ENCODE measurements at regions not wholly inside any gene's neighbourhood (a gene's known extent, or its start where the extent isn't known, plus 50 kb on each side); places are given as distances from the start of the nearest gene placed in this dataset.

- TF ChIP-seq TRAFD1 (CRISPR knock-in tag; IDR thresholded peaks at IDR 0.05; ENCODE audit: borderline replicate concordance) (no peak), NPAS2 (CRISPR knock-in tag; IDR thresholded peaks at IDR 0.05; ENCODE audit: borderline replicate concordance) (no peak), TSC22D2 (CRISPR knock-in tag; IDR thresholded peaks at IDR 0.05; ENCODE audit: borderline replicate concordance) (no peak), ETV5 (CRISPR knock-in tag; IDR thresholded peaks at IDR 0.05; ENCODE audit: borderline replicate concordance) (no peak), MLX (CRISPR knock-in tag; IDR thresholded peaks at IDR 0.05) (no peak), ZNF263 (CRISPR knock-in tag; IDR thresholded peaks at IDR 0.05) (no peak), ADNP (CRISPR knock-in tag; IDR thresholded peaks at IDR 0.05) (no peak), U2AF2 (IDR thresholded peaks at IDR 0.05; ENCODE audit: low read depth, low read length) (no peak), ZNF770 (CRISPR knock-in tag; IDR thresholded peaks at IDR 0.05) (no peak), POLR2A (IDR thresholded peaks at IDR 0.05; ENCODE audit: insufficient read depth in 1 of 2, low read depth in 2 of 2, low read length in 2 of 2) (no peak), ZFAT (CRISPR knock-in tag; conservative IDR thresholded peaks at IDR 0.05) (no peak)
- TF ChIP-seq, protein P1, sequence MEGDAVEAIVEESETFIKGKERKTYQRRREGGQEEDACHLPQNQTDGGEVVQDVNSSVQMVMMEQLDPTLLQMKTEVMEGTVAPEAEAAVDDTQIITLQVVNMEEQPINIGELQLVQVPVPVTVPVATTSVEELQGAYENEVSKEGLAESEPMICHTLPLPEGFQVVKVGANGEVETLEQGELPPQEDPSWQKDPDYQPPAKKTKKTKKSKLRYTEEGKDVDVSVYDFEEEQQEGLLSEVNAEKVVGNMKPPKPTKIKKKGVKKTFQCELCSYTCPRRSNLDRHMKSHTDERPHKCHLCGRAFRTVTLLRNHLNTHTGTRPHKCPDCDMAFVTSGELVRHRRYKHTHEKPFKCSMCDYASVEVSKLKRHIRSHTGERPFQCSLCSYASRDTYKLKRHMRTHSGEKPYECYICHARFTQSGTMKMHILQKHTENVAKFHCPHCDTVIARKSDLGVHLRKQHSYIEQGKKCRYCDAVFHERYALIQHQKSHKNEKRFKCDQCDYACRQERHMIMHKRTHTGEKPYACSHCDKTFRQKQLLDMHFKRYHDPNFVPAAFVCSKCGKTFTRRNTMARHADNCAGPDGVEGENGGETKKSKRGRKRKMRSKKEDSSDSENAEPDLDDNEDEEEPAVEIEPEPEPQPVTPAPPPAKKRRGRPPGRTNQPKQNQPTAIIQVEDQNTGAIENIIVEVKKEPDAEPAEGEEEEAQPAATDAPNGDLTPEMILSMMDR (CRISPR knock-in tag; IDR thresholded peaks at IDR 0.05): no peak
- TF ChIP-seq, protein P2, sequence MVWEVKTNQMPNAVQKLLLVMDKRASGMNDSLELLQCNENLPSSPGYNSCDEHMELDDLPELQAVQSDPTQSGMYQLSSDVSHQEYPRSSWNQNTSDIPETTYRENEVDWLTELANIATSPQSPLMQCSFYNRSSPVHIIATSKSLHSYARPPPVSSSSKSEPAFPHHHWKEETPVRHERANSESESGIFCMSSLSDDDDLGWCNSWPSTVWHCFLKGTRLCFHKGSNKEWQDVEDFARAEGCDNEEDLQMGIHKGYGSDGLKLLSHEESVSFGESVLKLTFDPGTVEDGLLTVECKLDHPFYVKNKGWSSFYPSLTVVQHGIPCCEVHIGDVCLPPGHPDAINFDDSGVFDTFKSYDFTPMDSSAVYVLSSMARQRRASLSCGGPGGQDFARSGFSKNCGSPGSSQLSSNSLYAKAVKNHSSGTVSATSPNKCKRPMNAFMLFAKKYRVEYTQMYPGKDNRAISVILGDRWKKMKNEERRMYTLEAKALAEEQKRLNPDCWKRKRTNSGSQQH (CRISPR knock-in tag; IDR thresholded peaks at IDR 0.05; ENCODE audit: low read depth): no peak
These were observed 575.4 kb upstream of the CADM1 start for GRCh38 chr11:116079580-116079979.

All from HepG2 (cell line).